HG03066 (cell line): ENCODE measurements at regions not wholly inside any gene's neighbourhood (a gene's known extent, or its start where the extent isn't known, plus 50 kb on each side); places are given as distances from the start of the nearest gene placed in this dataset.

Experiments
- ATAC-seq: cut with Tn5 transposase; IDR thresholded peaks from one replicate; pipeline ENCODE4 v1.9.1; 2021; ENCODE audit warnings: low read depth; ENCODE audit not compliant: unreplicated experiment

DNA sequence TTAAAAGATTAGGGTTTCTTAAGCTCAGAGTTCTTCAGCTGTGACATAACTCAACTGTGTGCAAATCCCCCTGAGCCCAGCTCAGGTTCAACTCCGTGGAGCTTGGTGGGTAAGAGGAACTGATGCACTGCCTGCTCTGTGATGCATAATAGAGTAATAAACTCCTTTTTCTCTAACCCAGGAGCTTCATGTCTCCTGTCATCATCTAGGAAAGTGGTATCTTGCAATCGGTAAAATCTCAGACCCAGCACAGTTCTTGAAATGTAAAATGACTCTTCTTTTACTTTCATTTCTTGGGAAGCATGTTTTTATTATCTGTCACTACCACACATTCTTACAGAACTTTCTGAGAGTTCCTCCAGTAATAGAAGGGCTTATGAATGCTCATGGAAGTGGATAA lies 123.8 kb upstream of the PCDH9 start:
- no peak for ATAC-seq

DNA sequence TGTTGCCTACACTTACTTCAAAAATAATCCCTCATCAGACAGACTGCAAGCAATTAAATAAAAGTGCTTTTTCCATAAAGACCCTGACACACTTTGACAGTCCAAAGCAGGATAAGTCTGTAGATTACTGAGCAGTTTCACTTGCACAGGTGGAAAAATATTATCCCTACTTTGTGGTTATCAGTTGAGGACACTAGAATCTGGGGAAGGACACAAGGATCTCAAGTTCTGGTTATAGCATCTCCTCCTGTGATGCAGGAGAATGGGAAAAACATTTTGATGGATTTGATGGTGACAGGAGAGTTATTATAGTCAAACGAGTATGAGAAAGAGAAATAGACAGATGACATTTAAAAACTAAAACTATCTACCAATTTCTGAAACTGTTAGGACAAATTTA lies 122.9 kb upstream of the PCDH9 start:
- ATAC-seq, result no peak

DNA sequence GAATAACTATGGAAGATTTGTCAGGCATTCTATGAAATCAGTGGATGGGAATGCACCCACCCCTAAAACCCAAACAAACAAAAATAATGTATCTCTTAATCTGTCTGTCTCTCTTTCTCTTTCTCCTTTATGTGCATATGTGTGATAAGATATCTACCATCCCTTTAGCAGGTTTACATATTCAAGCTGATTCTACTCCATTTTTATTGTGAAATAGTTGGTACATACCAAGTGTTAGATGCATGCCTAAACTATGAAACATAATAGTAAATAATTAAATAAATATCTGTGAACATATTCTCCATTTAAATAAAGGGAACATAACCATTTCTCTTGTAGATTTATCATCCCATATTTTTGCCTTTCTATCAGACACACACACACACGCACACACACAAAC lies 121.8 kb upstream of the PCDH9 start:
- ATAC-seq, result no peak

DNA sequence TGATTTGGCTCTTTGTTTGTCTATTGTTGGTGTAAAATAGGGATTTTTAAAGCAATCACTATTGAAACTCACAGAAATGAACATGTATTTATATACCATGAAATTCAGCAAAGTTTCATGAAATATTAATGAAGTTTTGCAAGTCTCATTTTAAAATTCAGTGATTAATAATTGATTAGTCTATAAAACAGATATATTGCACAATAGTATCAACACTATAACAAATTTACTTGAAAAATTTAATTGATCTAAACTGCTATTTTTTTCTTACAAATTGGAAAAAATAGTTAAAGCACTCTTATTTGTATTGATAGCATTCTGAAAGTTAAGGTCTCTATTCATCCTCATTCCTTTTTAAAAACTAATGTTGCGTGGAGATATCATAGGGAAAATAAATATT lies 121.0 kb upstream of the PCDH9 start:
- no peak for ATAC-seq

DNA sequence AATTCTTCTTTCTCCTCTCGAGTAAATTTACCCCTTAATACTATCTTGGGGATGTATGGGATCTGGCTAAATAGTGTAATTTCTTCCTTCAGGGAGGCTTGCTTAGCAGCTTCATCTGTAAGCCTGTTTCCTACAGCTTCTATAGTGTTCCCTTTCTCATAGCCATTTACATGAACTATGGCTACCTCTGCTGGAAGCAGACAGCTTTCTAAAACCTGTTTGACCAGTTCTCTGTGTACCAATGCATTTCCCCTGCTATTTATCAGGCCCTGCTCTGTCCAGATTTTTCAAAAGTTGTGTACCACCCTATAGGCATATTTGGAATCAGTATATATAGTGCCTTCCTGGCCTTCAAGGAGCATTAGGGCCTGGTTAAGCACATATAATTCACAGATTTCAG lies 113.6 kb upstream of the PCDH9 start:
- no peak for ATAC-seq

DNA sequence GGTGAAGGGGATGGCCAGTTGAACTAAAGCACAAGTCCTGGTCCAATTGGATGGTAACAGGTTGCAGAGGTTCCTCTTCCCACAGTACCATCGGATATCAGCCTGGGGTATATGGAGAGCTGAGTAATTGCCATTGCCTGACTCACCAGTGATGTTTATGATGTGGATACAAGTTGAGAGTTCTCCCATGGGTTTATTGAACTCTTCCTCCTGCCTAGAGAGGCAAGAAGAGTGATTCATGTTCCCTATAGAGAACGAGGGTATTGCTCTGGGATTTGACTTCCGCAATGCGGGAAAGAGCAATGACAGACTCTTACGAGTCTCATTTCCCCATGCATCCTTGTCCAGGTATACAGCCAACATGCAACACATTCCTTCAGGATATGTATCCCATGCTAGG lies 111.3 kb upstream of the PCDH9 start:
- no peak for ATAC-seq

DNA sequence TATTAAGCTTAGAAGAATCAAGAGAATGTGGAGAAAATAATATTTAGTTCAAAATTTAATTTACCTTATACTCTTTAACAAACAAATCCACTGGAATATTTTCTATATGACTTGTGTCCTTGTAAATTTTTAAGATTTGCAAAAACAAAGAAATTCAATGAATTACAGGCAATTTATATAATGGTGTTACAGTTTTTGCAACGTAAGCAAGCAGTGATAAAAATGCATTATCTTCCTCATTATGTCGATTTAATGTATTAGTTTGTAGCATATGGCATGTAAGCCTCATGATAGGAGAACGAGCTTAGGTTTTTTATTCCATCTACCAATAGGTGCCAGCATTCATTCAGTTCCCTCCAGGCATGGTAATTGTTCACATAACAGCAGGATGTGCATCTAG lies 100.0 kb upstream of the PCDH9 start:
- no peak for ATAC-seq

DNA sequence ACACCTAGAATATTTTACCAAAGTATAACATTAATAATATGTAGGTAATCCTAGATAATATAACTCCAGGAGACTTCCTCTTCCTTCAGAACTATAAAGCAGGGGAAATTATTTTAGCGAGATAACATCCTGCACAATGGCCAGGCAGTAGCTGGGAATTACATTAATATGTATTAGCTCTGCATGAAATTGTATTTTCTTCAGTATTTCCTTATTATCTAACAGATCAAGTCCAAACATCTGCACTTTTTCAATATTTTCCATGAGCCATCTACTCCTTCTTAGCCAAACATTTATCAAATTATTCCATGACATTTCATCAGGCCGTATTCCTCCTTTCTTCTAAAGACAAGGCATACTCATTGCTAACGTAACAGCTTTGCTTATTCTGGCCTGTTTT lies 98.8 kb upstream of the PCDH9 start:
- ATAC-seq, result no peak

DNA sequence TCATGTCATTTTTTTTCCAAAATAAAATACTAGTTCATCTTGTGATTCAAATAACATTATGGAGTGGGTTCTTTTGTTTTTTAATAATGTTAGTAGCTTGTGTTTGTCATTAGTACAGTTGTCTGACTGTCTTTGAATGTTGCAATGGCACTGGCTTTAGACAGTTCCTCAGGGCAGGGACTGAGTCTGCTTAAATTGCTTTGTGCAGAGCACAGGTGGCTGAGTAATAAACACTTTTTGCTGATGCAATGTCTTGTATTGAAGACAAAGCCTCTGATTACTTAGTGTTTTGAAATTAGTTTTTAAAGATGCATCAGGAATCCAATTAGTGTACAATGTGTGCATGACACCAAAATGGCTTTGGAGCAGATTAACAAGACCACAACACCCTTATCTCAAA lies 88.7 kb upstream of the PCDH9 start:
- ATAC-seq, result no peak

DNA sequence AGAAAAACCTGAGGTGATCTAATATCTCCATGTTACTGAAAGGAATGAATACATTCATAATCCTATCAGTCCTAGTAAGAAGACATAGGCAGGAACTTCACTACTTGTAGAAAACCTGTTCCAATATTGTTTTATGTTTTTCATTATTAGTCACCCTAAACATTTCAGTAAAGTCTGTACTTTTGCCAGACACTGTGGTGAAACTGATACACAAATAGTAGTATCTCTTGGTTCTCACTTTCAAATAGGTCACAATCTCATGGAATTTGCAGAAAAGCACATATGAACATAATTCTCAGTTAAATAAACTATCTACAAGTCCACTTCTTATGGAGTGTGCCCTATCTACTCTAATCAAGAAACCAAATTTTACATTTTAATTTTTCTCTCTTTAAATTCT lies 88.3 kb upstream of the PCDH9 start:
- no peak for ATAC-seq

DNA sequence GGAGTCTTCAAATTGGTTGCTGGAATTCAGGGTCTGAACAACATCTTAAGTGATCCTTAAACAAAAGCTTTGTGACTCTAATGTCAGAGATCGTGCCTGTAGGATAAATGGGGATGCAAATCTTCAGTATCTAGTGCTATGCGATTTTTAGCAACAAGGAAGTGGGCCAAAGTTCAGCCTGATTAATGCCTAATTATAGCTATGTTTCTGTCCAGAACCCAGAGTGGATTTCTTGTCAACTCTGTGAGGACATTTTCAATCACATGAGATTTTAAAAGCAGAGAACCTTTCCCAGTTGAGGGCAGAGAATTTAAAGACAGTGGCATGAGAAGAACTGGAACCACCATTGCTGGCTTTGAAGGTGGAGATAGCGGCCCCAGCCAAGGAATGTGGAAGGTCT lies 84.3 kb upstream of the PCDH9 start:
- no peak for ATAC-seq

DNA sequence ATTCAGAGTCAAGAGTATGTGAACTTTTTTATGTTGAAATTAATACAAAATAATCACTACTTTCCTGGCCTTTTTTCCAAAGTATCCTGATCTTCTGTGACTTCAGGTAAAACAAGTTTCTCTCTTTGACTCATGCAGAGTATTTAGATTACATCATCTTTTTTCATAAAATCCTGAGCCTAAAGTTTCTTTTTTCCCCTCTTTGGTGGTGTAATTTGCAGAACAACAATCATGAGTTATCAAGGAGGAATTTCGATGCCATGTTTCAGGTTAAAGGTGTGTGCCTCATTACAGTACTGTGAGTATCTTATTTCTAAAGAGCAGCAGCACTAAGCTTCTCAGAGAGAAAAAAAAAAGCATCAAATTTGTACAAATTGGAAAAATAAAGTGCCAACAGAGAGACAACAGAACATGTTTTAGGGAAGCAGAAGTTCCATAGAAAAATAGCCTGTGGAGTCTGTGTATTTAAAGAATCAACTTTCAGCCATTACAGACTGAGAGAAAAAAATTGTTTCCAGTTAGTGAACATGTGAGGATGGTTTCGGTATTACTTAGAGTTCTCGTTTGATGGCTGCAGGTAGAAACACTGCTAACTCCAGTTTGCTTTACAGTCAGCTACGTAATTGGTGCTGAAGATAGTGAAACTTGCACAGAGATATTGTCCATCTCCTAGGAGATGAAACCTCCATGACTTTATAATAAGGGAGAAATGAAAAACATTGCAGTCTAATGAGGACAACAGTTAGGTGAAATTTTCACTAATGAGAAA lies 78.1 kb upstream of the PCDH9 start:
- ATAC-seq, result no peak

DNA sequence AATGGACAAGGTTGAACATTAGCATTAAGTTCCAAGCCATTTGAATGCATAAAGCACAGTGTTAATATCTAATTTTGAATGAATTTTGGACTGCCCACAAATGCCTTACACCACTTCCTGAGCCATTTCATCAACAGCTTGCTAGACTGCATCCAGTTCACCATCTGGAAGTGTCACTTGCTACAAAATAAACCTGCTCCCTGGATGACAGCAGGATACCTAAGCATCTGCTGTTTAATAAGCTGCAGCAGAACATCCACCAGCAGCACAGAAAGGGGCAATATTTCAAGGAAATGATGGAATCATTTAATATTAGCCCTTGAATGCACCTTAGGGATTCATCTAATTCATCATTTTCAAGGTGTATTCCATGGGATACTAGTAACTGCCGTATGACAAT lies 76.6 kb upstream of the PCDH9 start:
- ATAC-seq, result no peak

DNA sequence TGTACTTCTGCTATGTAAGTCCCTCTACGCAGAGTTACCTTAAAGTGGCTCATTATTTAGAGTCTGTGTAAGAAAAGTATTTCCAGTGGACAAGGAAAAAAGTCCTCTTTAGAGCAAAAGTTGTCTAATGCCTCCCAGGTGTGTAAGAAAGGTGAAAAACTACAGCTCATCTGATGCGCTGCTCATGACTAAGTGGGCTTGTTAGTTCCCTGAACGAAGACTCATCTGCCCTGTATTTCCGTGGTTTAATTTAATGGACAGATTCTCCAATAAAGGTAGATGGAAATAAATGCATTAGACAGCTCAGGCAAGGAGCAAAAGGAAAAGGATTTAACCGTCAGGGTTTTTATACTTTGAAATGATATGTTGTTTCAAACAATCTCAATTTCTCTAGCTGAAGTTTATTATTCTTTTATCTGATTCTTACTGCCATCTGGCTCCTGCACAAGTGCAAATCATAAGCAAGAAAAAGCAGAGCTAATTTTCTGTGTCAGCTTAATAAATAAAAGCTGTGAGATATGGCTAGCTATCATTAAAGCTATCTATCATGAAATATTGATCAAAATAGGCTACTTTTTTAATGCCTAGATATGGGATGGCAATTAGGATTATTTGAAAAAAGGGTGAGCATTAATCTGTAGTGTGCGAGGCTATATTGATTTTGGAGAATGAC lies 73.7 kb upstream of the PCDH9 start:
- ATAC-seq, result no peak

DNA sequence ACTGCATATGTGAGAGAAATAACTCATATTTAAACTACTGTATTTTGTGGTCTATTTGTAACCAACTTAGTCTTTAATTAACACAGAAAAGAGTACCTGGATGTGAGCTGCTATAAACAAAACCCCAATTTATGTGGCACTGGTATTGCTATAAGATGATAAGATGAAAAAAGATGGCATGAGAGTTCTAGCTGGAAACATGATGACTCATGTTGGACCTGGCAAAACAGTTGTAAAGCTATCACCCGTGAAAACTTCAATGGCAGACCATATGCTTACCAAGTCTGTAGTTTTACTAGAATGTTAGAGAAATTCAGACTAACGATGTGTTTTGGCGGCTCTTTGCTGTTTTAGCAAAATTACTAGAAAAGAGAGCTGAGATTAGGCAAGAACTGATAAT lies 69.6 kb upstream of the PCDH9 start:
- ATAC-seq, result no peak

DNA sequence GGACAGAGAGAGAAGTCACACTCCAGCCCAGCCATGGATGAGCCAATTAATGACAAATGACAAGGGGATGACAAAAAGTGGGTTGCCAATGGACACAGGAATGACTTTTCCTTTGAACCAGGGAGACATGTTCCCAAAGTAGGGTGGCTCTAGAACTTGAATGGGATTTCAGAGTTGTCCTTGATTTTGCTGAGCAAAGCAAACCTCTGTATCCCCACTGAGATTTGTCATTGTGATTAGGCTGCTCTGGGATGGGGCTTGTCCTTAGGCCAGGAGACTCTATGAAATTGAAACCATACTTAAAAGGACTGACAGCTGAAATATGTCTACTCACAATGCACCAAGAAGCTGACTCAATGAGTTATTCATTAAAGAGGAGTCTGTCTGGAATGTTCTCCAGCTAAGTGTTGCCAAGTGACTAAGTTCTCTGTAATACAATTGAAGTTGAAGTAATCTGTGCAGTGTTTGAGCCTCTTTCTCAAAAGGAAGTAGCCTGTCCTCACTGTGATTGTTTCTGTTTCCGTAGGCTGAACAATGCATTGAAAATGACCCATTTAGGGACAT lies 69.0 kb upstream of the PCDH9 start:
- ATAC-seq, result no peak

DNA sequence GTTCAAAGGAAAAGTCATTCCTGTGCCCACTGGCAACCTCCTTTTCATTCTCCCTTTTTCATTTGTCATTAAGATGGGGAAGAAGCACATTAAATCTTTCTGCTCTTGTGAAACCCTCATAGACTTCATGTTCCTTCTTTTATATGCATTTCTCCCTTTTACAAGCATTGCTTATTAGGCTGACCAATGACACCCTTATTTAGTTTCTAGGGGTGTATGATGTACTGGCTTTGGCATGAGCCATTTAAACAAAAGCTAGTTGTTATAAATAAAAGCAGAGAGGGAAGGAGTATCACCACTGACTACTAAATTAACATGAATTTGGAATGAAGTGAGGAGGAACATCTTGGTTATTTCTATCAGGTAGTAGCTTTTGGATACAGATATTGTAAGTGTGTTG lies 68.2 kb upstream of the PCDH9 start:
- ATAC-seq, result no peak

DNA sequence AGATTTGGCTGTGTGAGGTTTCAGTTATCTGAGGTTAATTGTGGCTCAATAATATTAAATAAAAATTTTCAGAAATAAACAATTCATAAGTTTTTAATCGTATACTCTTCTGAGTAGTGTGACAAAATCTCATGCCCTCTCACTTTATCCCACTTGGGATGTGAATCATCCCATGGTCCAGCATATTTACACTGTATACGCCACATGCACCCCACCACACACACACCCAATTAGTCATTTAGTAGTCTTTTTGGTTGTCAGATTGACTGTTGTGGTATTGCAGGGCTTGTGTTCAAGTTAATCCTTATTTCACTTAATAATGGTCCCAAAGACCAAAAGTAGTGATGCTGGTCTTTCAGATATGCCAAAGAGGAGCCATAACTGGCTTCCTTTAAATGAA lies 66.4 kb upstream of the PCDH9 start:
- no peak for ATAC-seq

DNA sequence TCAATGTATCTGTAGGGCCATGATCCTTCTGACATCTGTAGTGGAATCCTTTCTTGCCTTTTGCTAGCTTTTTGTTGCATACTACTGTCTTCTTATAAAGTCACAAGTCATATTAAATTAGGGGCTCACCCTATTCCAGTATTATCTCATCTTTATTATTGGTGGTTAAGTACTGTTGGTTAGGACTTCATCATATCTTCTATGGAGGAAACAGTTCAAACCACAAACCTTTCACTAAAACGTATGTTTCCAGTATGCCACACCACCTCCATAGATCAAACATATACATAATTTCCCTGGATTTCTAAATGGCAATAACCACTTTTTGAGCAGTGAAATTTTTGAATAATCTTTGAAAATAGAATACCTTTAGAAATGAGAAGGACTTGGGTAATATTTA lies 62.8 kb upstream of the PCDH9 start:
- no peak for ATAC-seq

DNA sequence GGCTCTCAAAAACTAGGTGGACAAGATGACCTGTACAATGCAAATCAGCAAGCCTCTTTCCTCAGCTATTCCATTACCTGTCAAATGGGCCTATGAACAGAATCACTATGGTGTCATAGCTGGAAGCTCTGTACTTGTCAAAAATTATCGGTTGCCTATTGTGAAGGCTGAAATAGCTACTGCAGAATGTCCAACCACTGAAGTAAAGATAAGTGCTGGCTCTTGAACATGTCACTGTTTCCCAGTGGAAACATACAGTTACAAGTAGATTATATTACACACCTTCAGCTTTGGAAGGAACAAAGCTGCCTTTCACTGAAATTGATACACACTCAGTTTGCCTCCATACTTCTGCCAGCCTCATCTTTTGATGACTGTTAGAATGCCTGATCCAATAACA lies 55.5 kb upstream of the PCDH9 start:
- ATAC-seq, result no peak

DNA sequence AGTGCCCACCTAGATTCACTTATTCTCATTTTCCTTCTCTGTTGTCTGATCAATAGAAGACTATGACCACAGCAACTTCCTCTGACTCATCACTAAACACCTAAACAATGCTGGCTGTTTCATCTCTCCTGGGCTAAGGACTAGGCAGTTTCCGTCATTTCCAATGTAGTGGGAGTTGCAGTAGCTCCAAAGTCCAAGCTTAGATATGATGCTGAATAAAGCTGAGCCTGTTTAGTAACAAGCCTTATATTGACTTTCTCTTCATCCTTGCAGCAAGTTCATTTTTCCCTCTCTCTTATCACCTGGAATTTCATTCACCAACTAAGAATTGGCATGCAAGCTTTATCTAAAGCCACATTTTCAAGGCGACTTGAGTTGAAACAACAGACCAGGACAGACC lies 53.5 kb upstream of the PCDH9 start:
- ATAC-seq, result no peak

DNA sequence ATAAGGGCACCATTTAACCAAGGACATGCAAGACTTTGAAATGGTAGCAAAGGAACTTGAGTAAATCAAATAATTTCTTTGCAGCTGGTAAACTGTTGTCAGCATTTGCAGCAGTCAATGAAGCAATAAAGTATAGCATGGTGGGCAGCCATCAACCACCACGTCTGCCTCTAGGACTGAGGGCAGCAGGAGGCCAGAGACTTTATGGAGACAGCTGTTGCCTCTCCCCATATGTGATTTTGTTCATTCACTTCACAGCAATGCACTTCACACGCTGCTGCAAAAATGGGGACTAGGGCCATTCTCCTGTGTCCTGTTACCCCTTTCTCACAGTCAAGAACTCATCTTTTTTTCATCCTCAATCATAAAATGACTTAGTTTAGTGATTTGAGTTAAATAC lies 51.3 kb upstream of the PCDH9 start:
- ATAC-seq, result no peak
